SU-DHL-6 (cell line): ENCODE measurements at regions not wholly inside any gene's neighbourhood (a gene's known extent, or its start where the extent isn't known, plus 50 kb on each side); places are given as distances from the start of the nearest gene placed in this dataset.

Experiments used
- EZH2phosphoT487 ChIP-seq: fragments of 200-600 bp; sonication (generic), shearing (Covaris generic); conservative IDR thresholded peaks from 2 replicates; pipeline ENCODE4 v1.6.1; 2018; ENCODE audit warnings: mild to moderate bottlenecking, antibody characterized with exemption, low read length, moderate library complexity, mixed read lengths
- TF ChIP-seq, protein P1 (sequence below): fragments of 200-600 bp; sonication (generic); IDR thresholded peaks from one replicate; pipeline ENCODE4 v1.5.1; 2017; ENCODE audit warnings: antibody characterized with exemption, mild to moderate bottlenecking, low read length, moderate library complexity; ENCODE audit not compliant: insufficient read depth, poor library complexity, severe bottlenecking

DNA sequence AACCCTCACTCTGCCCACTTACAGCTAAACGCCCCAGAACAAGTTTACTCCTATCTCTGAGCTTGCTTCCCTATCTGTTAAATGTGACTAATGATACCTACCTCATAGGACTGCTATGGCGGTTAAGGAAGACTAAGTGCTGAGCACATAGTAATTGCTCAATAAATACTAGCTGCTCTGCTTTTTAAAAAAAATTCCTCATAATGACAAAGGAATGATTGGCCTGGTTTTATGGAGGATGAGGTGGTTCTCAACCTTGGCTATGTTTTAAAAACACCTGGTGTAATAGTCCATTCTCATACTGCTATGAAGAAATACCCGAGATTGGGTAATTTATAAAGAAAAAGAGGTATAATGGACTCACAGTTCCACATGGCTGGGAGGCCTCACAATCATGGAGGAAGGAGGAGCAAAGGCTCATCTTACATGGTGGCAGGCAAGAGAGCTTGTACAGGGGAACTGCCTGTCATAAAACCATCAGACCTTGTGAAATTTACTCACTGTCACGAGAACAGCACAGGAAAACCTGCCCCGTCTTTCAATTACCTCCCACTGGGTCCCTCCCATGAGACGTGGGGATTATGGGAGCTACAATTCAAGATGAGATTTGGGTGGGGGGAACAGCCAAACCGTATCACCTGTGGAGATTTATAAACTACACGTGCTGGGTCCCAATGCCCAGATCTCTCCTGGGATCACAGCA, 127.2 kb upstream of the SYT13 start:
- TF ChIP-seq, protein P1, sequence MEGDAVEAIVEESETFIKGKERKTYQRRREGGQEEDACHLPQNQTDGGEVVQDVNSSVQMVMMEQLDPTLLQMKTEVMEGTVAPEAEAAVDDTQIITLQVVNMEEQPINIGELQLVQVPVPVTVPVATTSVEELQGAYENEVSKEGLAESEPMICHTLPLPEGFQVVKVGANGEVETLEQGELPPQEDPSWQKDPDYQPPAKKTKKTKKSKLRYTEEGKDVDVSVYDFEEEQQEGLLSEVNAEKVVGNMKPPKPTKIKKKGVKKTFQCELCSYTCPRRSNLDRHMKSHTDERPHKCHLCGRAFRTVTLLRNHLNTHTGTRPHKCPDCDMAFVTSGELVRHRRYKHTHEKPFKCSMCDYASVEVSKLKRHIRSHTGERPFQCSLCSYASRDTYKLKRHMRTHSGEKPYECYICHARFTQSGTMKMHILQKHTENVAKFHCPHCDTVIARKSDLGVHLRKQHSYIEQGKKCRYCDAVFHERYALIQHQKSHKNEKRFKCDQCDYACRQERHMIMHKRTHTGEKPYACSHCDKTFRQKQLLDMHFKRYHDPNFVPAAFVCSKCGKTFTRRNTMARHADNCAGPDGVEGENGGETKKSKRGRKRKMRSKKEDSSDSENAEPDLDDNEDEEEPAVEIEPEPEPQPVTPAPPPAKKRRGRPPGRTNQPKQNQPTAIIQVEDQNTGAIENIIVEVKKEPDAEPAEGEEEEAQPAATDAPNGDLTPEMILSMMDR: no peak
- no peak for TF ChIP-seq EZH2phosphoT487
